SK-N-SH treated with all-trans-retinoic acid at 6 μM for 48 hours (cell line): ENCODE measurements at regions not wholly inside any gene's neighbourhood (a gene's known extent, or its start where the extent isn't known, plus 50 kb on each side); places are given as distances from the start of the nearest gene placed in this dataset.

Source experiments
- ATAC-seq: fragments of 200-7000 bp; cut with Tn5 transposase; 3 replicates; pipeline ENCODE4 v1.9.1; 2020; ENCODE audit warnings: mild to moderate bottlenecking, moderate library complexity
- ARNTL ChIP-seq: fragments of 450-650 bp; formaldehyde crosslinking; IDR thresholded peaks from 2 replicates; pipeline ENCODE4 v1.5.0; 2020; ENCODE audit warnings: low read depth, mild to moderate bottlenecking, moderate library complexity, borderline replicate concordance
- BACH2 ChIP-seq: fragments of 250-450 bp; sonication (Bioruptor Pico); IDR thresholded peaks from 2 replicates; pipeline ENCODE4 v1.9.0; 2021; ENCODE audit warnings: mild to moderate bottlenecking, borderline replicate concordance
- CREB5 ChIP-seq: fragments of 250-450 bp; sonication (Bioruptor Pico); IDR thresholded peaks from 2 replicates; pipeline ENCODE4 v1.5.1; 2020; ENCODE audit warnings: low read depth, mild to moderate bottlenecking, moderate library complexity
- CSRNP3 ChIP-seq: fragments of 250-450 bp; sonication (Bioruptor Pico); IDR thresholded peaks from 2 replicates; pipeline ENCODE4 v1.5.1; 2021; ENCODE audit warnings: mild to moderate bottlenecking, moderate library complexity
- ESRRG ChIP-seq: fragments of 250-450 bp; sonication (Bioruptor Pico); IDR thresholded peaks from 2 replicates; pipeline ENCODE4 v1.6.1; 2021; ENCODE audit warnings: mild to moderate bottlenecking
- OSR1 ChIP-seq: fragments of 250-450 bp; sonication (Bioruptor Pico); IDR thresholded peaks from 2 replicates; pipeline ENCODE4 v1.8.0; 2022; ENCODE audit warnings: moderate library complexity, mild to moderate bottlenecking, inconsistent platforms
- PATZ1 ChIP-seq: fragments of 250-450 bp; sonication (Bioruptor Pico); IDR thresholded peaks from 2 replicates; pipeline ENCODE4 v1.8.0; 2020; ENCODE audit warnings: mild to moderate bottlenecking, moderate library complexity, borderline replicate concordance
- POU6F1 ChIP-seq: fragments of 250-450 bp; sonication (Bioruptor Pico); IDR thresholded peaks from 2 replicates; pipeline ENCODE4 v1.8.0; 2021; ENCODE audit warnings: low read depth, mild to moderate bottlenecking, moderate library complexity, borderline replicate concordance
- RARB ChIP-seq: fragments of 250-450 bp; sonication (Bioruptor Pico); IDR thresholded peaks from 2 replicates; pipeline ENCODE4 v1.8.0; 2021; ENCODE audit warnings: mild to moderate bottlenecking, moderate library complexity
- SNAI2 ChIP-seq: fragments of 250-450 bp; sonication (Bioruptor Pico); IDR thresholded peaks from 2 replicates; pipeline ENCODE4 v1.5.0; 2020; ENCODE audit warnings: mild to moderate bottlenecking, moderate library complexity
- TCF4 ChIP-seq: fragments of 250-450 bp; sonication (Bioruptor Pico); IDR thresholded peaks from 2 replicates; pipeline ENCODE4 v1.8.0; 2021; ENCODE audit warnings: mild to moderate bottlenecking, moderate library complexity, borderline replicate concordance
- TOX ChIP-seq: fragments of 250-450 bp; sonication (Bioruptor Pico); IDR thresholded peaks from 2 replicates; pipeline ENCODE4 v1.8.0; 2021; ENCODE audit warnings: mild to moderate bottlenecking, moderate library complexity, borderline replicate concordance
- TSHZ2 ChIP-seq: fragments of 250-450 bp; sonication (Bioruptor Pico); IDR thresholded peaks from 2 replicates; pipeline ENCODE4 v1.5.0; 2020; ENCODE audit warnings: mild to moderate bottlenecking, moderate library complexity
- ZC3H10 ChIP-seq: fragments of 250-450 bp; sonication (Bioruptor Pico); IDR thresholded peaks from 2 replicates; pipeline ENCODE4 v1.5.1; 2021; ENCODE audit warnings: mild to moderate bottlenecking, moderate library complexity
- ZFP3 ChIP-seq: fragments of 250-450 bp; sonication (Bioruptor Pico); IDR thresholded peaks from 2 replicates; pipeline ENCODE4 v1.5.0; 2020; ENCODE audit warnings: mild to moderate bottlenecking, moderate library complexity
- ZFP30 ChIP-seq: fragments of 450-650 bp; formaldehyde crosslinking; IDR thresholded peaks from 2 replicates; pipeline ENCODE4 v1.5.0; 2022; ENCODE audit warnings: mild to moderate bottlenecking, moderate library complexity
- ZNF565 ChIP-seq: fragments of 450-650 bp; formaldehyde crosslinking; conservative IDR thresholded peaks from 2 replicates; pipeline ENCODE4 v1.5.0; 2020; ENCODE audit warnings: low read depth, mild to moderate bottlenecking, moderate library complexity
- ZNF70 ChIP-seq: fragments of 450-650 bp; formaldehyde crosslinking; IDR thresholded peaks from 2 replicates; pipeline ENCODE4 v1.5.0; 2020; ENCODE audit warnings: mild to moderate bottlenecking, moderate library complexity
- ZNF8 ChIP-seq: fragments of 450-650 bp; formaldehyde crosslinking; IDR thresholded peaks from 2 replicates; pipeline ENCODE4 v1.5.0; 2020; ENCODE audit warnings: mild to moderate bottlenecking, moderate library complexity

- TF ChIP-seq TSHZ2 (CRISPR knock-in tag) (no peak), ZNF8 (CRISPR knock-in tag) (no peak)
- no peak for ATAC-seq
Measured at GRCh38 chr13:76707360-76707759, 178.8 kb downstream of the KCTD12 start.

- TF ChIP-seq ZFP30 (CRISPR knock-in tag) (no peak), OSR1 (CRISPR knock-in tag) (no peak), POU6F1 (CRISPR knock-in tag) (no peak), ZNF70 (no peak), ESRRG (CRISPR knock-in tag) (no peak)
- TF ChIP-seq, all 23 proteins: peak for 0
Measured at GRCh38 chr13:76703621-76704288, 182.4 kb downstream of the KCTD12 start.

GRCh38 chr13:76703216-76703615 is 183.0 kb downstream of the KCTD12 start:
- ATAC-seq, result no peak

More at GRCh38 chr13:76703621-76704288, 182.4 kb downstream of the KCTD12 start:
- no peak for ATAC-seq

GRCh38 chr13:76697288-76697687 is 188.9 kb downstream of the KCTD12 start:
- ATAC-seq, result peak; percentile 18; the same call in 1 of the 3 replicates
- TF ChIP-seq ZNF565 (CRISPR knock-in tag) (no peak), TOX (CRISPR knock-in tag) (no peak), PATZ1 (CRISPR knock-in tag) (no peak), ARNTL (CRISPR knock-in tag) (no peak), RARB (no peak), OSR1 (CRISPR knock-in tag) (no peak), ESRRG (CRISPR knock-in tag) (no peak), SNAI2 (CRISPR knock-in tag) (no peak), BACH2 (CRISPR knock-in tag) (no peak), CSRNP3 (no peak), CREB5 (no peak)

More at GRCh38 chr13:76703216-76703615, 183.0 kb downstream of the KCTD12 start:
- TF ChIP-seq RARB, result no peak
- TF ChIP-seq PATZ1 (CRISPR knock-in tag), result no peak
- no peak for TF ChIP-seq ESRRG (CRISPR knock-in tag)
- TF ChIP-seq TCF4 (CRISPR knock-in tag), result no peak
- no peak for TF ChIP-seq CSRNP3
- TF ChIP-seq ZNF8 (CRISPR knock-in tag), result no peak
- TF ChIP-seq ZNF70, result no peak
- no peak for TF ChIP-seq ZFP3 (CRISPR knock-in tag)
- no peak for TF ChIP-seq BACH2 (CRISPR knock-in tag)
- no peak for TF ChIP-seq SNAI2 (CRISPR knock-in tag)
- no peak for TF ChIP-seq ZC3H10 (CRISPR knock-in tag)
